MM.1S (cell line): ENCODE measurements at regions not wholly inside any gene's neighbourhood (a gene's known extent, or its start where the extent isn't known, plus 50 kb on each side); places are given as distances from the start of the nearest gene placed in this dataset.

Experiments used
- DNase-seq: peaks from one replicate; pipeline ENCODE4 v3.0.0-alpha.2; 2015
- H2AFZ ChIP-seq: fragments of 300-600 bp; sonication (generic); 2 replicates; pipeline ENCODE4 v1.6.0; 2016; ENCODE audit warnings: antibody characterized with exemption, low read length
- H3F3A ChIP-seq: fragments of 300-600 bp; sonication (generic); 2 replicates; pipeline ENCODE4 v1.6.1; 2016; ENCODE audit warnings: mild to moderate bottlenecking, antibody characterized with exemption, low read length, moderate library complexity, mixed read lengths; ENCODE audit not compliant: insufficient read depth
- H3K27ac ChIP-seq: fragments of 300-600 bp; sonication (generic); 2 replicates; pipeline ENCODE4 v1.5.1; 2016; ENCODE audit warnings: mild to moderate bottlenecking, low read length
- H3K27me3 ChIP-seq: fragments of 300-600 bp; sonication (generic); replicated peaks from 2 replicates; pipeline ENCODE4 v1.6.0; 2016; ENCODE audit warnings: low read length; ENCODE audit not compliant: insufficient read depth
- H3K36me3 ChIP-seq: fragments of 300-600 bp; sonication (generic); replicated peaks from 2 replicates; pipeline ENCODE4 v1.6.1; 2016; ENCODE audit warnings: mild to moderate bottlenecking, low read length, mixed read lengths; ENCODE audit not compliant: insufficient read depth
- H3K4me1 ChIP-seq: fragments of 300-600 bp; sonication (generic); 2 replicates; pipeline ENCODE4 v1.6.1; 2016; ENCODE audit warnings: low read length, mixed read lengths
- H3K4me2 ChIP-seq: fragments of 300-600 bp; sonication (generic); 2 replicates; pipeline ENCODE4 v1.6.0; 2016; ENCODE audit warnings: low read depth, low read length
- H3K4me3 ChIP-seq: fragments of 300-600 bp; sonication (generic); 2 replicates; pipeline ENCODE4 v1.5.1; 2016; ENCODE audit warnings: low read length, mixed read lengths
- H3K79me2 ChIP-seq: fragments of 300-600 bp; sonication (generic); 2 replicates; pipeline ENCODE4 v1.6.1; 2016; ENCODE audit warnings: mixed run types, low read length, mixed read lengths
- H3K9ac ChIP-seq: fragments of 300-600 bp; sonication (generic); 2 replicates; pipeline ENCODE4 v1.6.1; 2016; ENCODE audit warnings: low read length, mixed read lengths
- H3K9me2 ChIP-seq: fragments of 300-600 bp; sonication (generic); replicated peaks from 2 replicates; pipeline ENCODE4 v1.6.1; 2016; ENCODE audit warnings: mild to moderate bottlenecking, low read length, mixed read lengths; ENCODE audit not compliant: insufficient read depth
- H3K9me3 ChIP-seq: fragments of 300-600 bp; sonication (generic); replicated peaks from 2 replicates; pipeline ENCODE4 v1.6.1; 2016; ENCODE audit warnings: mild to moderate bottlenecking, low read length, mixed read lengths; ENCODE audit not compliant: insufficient read depth
- H4K20me1 ChIP-seq: fragments of 300-600 bp; sonication (generic); 2 replicates; pipeline ENCODE4 v1.6.1; 2016; ENCODE audit warnings: mild to moderate bottlenecking, low read length, moderate library complexity, mixed read lengths; ENCODE audit not compliant: insufficient read depth
- CTCF ChIP-seq: fragments of 300-600 bp; sonication (generic); IDR thresholded peaks from 2 replicates; pipeline ENCODE4 v1.5.1; 2016; ENCODE audit warnings: antibody characterized with exemption, low read length, mixed read lengths
- EZH2 ChIP-seq: fragments of 300-600 bp; sonication (generic); optimal IDR thresholded peaks from 2 replicates; pipeline ENCODE3; 2017; ENCODE audit warnings: low read depth, mild to moderate bottlenecking, antibody characterized with exemption, low read length, mixed read lengths
- EZH2phosphoT487 ChIP-seq: fragments of 300-600 bp; sonication (generic); IDR thresholded peaks from 2 replicates; pipeline ENCODE4 v1.6.1; 2018; ENCODE audit warnings: antibody characterized with exemption, low read length

- H3K4me3 ChIP-seq: no peak overlapping the region
- no peak for TF ChIP-seq EZH2phosphoT487
- TF ChIP-seq EZH2: no peak
- no peak for TF ChIP-seq CTCF
- no peaks in the 10 kb centered on the region for H3K36me3 ChIP-seq
- DNase-seq: no peak
- no peaks in the 10 kb centered on the region for H3K9me3 ChIP-seq
- H3K27ac ChIP-seq: no peak overlapping the region
- H2AFZ ChIP-seq: no peak overlapping the region
- no peaks in the 10 kb centered on the region for H3K9me2 ChIP-seq
- H3K4me2 ChIP-seq: no peak overlapping the region
- no peaks in the 10 kb centered on the region for H3K4me1 ChIP-seq
- no peaks in the 10 kb centered on the region for H3F3A ChIP-seq
- no peak overlapping the region for H3K9ac ChIP-seq
- H3K79me2 ChIP-seq: no peaks in the 10 kb centered on the region
- no peaks in the 10 kb centered on the region for H4K20me1 ChIP-seq
- peaks cover 83% of the 10 kb centered on the region for H3K27me3 ChIP-seq
Measured at GRCh38 chr1:17952506-17952905, 155.1 kb upstream of the IGSF21 start.

- no peak for DNase-seq
Measured at GRCh38 chr1:17953921-17954320, 153.7 kb upstream of the IGSF21 start.

GRCh38 chr1:17955302-17956285, 152.0 kb upstream of the IGSF21 start:
- Histone ChIP-seq H3K4me3 (no peak overlapping the region), H3K4me1 (no peaks in the 10 kb centered on the region), H3K27me3 (peaks cover 91% of the 10 kb centered on the region), H3K9me3 (no peaks in the 10 kb centered on the region), H3K79me2 (no peaks in the 10 kb centered on the region), H3K27ac (no peak overlapping the region), H3K9me2 (no peaks in the 10 kb centered on the region), H3K9ac (no peak overlapping the region), H3K36me3 (no peaks in the 10 kb centered on the region), H4K20me1 (no peaks in the 10 kb centered on the region), H3K4me2 (no peak overlapping the region), H2AFZ (no peak overlapping the region), H3F3A (no peaks in the 10 kb centered on the region)
- no peak for DNase-seq
- TF ChIP-seq EZH2 (no peak), CTCF (no peak)

More at GRCh38 chr1:17953921-17954320, 153.7 kb upstream of the IGSF21 start:
- TF ChIP-seq CTCF (no peak), EZH2 (no peak), EZH2phosphoT487 (no peak)
- H3K79me2 ChIP-seq: no peaks in the 10 kb centered on the region
- no peaks in the 10 kb centered on the region for H3F3A ChIP-seq
- no peak overlapping the region for H3K4me3 ChIP-seq
- no peak overlapping the region for H3K27ac ChIP-seq
- H3K9ac ChIP-seq: no peak overlapping the region
- no peaks in the 10 kb centered on the region for H3K4me1 ChIP-seq
- H3K36me3 ChIP-seq: no peaks in the 10 kb centered on the region
- no peak overlapping the region for H3K4me2 ChIP-seq
- peaks cover 88% of the 10 kb centered on the region for H3K27me3 ChIP-seq
- H3K9me3 ChIP-seq: no peaks in the 10 kb centered on the region
- H4K20me1 ChIP-seq: no peaks in the 10 kb centered on the region
- no peak overlapping the region for H2AFZ ChIP-seq
- H3K9me2 ChIP-seq: no peaks in the 10 kb centered on the region
